T-helper 9 cell (primary cell): ENCODE measurements at regions not wholly inside any gene's neighbourhood (a gene's known extent, or its start where the extent isn't known, plus 50 kb on each side); places are given as distances from the start of the nearest gene placed in this dataset.
"Not testable (repeated sequence)": the region's sequence is repeated elsewhere in the genome, so short reads cannot be mapped to it uniquely, and the experiment has no call there.

Experiments used
- DNase-seq: peaks from one replicate; pipeline ENCODE4 v3.0.0-alpha.2; 2020

DNA sequence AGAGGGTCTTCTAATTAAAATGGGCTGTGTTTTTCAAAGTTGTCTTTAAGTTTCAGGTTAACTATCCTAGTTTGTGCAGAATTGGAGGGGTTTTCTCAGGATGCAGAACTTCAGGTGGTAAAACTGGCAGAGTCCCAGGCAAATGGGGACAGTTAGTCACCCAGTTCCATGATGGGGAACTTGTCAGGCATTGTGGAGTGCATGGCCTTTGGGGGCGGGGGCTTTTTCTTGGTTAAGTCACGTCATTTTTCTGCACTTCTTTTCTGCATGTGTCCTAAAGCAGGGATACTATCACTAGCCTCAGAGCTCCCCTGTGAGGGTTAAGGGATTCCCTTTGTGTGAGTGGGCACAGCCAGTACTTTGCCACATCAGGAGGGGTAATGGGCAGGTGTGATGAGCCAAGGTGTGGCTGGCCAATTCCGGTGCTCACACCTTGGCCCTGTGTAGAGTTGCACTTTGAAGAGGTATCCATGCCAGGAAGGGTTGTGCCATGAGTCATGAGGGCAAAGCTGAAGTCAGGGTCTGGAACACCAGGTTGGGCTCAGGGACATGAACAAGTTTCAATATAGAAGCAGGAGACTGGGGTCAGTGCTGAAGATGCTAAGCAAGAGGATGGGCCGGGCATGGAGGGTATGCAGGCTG lies 126.0 kb upstream of the RREB1 start:
- DNase-seq, result no peak

GRCh38 chr6:6982663-6983062 lies 125.1 kb upstream of the RREB1 start:
- no peak for DNase-seq

DNA sequence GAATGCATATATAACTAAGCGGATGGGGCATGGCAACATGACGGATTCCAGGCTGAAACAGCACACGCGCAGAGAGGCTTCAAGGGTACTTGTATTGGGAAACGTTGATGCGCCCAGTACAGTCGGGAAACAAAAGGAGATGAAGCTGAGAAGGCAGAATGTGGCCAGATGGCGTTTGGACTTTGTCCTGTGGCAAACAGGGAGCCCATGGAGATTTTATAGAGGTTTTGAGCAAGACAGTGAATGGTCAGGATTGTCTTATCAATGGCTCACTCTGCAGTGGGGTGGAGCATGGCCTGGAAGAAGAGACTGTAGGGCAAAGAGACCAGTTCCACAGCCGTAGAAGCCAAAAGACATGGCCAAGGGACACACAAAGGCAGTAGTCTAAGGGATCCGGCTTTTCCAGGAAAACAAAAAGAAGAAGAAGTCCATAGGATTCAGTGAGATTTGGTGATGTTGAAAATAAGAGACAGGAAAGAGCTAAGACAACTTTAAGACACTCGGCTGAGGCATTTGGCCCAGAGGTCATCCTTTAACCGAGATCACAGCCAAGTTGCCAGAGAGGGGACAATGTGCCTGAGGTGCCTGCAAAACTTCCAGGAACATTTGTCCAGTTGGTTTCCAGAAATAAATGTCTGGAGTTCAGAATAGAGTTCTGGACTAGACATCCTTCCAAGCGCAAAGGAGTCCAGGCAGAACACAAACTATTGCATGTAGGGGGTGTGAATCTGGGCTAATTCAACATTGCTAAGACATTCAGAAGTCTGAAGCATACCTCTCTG lies 123.0 kb upstream of the RREB1 start:
- DNase-seq, result no peak

DNA sequence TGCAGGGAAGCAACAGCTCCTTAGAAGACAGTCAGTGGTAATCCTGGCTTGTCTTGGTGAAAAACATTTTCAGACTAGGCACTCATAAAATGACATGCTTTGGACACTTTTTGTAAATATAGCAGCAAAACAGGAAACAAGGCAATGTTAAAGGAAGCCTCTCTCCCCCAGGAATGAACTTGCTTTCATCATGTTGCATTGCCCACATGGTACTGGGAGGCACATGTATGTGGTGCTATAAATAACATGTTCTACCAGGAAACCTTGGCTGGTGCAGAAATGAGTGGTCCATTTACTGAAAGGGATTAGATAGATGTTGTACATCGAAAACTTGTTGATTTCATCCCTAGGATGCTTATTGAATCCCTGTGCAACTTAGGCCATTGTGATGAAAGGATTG lies 121.4 kb upstream of the RREB1 start:
- DNase-seq, result no peak

GRCh38 chr6:6987749-6988148 lies 120.0 kb upstream of the RREB1 start:
- no peak for DNase-seq

- not testable (repeated sequence) for DNase-seq
Measured at GRCh38 chr6:6990059-6990458, 117.7 kb upstream of the RREB1 start.

DNA sequence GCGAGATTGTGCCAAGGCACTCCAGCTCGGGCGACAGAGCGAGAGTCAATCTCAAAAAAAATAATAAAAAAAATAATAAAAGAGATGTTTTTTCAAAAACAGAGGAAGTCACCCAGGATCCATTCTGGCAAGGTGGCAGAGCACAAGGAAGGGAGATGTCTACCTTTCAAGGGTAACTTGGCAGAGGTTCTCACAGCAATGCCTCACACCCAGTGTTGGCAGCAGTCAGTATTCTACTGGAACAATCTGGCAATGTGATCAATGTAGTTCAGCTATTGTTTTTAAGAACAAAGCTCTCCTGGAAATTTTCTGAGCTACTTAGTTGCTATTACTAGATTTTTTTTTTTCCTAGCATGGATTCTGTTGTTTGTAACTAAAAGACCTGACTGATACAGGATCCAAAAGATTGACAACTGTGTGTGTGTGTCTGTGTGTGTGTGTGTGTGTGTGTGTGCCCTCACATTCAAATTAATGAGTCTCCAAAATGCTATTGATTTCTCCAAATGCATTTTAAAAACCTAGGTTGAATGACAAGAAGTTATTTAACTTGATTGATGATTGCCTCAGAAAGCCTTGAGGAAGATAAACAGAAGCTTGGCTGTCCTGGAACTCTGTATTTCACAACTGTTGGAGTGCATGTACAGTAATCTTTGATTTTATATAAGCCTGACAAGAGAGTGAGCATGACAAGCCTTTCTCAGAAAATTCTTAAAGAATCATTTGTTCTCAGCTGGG lies 114.1 kb upstream of the RREB1 start:
- DNase-seq, result no peak

- no peak for DNase-seq
Measured at GRCh38 chr6:6994796-6995195, 113.0 kb upstream of the RREB1 start.

GRCh38 chr6:6995328-6995727 lies 112.4 kb upstream of the RREB1 start:
- no peak for DNase-seq

DNA sequence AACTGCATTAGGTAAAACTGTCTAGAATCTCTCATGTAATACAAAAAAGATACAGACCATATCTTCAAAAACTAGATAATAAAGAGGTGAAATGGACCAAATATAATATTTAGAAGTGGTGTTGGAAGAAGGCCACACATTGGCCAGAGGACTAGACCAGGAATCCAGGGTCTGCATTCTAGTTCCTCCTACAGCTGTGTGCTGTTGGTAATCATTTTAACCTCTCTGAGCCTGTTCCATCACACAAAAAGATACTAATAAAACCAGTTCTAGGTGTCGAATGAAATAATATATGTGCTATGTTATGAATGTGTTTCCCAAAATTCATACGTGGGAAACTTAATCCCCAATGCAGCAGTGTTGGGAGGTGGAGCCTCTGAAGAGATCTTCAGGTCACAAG lies 111.6 kb upstream of the RREB1 start:
- no peak for DNase-seq

DNA sequence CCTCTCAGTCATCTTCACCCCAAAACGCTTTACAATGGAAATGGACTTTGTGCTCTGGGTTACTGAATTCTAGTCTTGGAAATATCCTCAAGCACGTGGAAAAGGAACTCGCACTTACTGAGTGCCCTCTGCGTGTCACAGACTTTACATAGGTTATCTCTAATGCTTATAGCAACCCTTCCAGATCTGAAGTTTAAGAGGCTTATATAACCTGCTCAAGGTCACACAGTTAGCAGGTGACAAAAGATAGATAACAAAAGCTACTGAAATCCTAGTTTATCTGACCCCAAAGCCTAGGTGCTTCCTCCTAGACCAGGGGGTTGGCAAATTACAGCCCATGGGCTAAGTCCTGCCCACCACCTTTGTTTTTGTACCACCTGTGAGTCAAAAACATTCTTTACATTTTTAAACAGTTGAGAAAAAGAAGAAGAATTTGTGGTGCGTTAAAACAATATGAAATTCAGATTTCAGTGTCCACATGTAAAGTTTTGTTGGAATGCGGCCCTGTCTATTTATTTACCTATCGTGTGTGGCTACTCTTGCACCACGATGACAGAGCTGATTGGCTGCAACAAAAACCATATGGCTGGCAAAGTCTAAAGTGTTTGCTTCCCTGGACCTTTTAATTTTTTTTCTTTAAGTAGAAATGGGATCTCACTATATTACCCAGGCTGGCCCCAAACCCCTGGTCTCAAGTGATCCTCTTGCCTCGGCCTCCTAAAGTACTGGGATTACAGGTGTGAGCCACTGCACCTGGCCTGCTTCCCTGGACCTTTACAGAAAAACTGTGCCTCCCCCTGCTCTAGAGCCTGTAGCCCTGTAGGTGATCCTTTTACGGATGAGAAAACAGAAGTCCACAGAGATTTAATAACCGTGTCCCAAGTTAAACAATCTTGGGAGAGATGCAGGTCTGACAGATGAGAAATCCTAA lies 110.2 kb upstream of the RREB1 start:
- no peak for DNase-seq

DNA sequence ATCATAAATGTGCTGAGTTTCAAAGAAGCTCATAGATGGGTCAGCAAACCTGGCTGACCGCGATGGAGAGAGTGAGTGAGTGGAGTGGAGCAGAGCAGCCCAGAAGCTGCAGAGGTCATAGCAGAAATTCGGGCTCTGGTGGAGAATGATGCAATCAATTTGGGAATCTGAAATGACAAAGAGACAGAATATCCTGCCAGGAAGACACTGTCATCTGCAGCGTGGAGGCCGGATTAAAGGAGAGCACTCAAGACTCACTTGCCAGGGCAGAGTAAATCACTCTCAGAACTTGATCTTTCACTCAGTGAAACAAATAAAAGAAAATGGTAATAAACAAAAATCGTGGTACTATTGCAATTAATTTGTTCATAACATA lies 109.6 kb upstream of the RREB1 start:
- no peak for DNase-seq

- no peak for DNase-seq
Measured at GRCh38 chr6:7000825-7001777, 106.7 kb upstream of the RREB1 start.

GRCh38 chr6:7003041-7003440 lies 104.7 kb upstream of the RREB1 start:
- no peak for DNase-seq

DNA sequence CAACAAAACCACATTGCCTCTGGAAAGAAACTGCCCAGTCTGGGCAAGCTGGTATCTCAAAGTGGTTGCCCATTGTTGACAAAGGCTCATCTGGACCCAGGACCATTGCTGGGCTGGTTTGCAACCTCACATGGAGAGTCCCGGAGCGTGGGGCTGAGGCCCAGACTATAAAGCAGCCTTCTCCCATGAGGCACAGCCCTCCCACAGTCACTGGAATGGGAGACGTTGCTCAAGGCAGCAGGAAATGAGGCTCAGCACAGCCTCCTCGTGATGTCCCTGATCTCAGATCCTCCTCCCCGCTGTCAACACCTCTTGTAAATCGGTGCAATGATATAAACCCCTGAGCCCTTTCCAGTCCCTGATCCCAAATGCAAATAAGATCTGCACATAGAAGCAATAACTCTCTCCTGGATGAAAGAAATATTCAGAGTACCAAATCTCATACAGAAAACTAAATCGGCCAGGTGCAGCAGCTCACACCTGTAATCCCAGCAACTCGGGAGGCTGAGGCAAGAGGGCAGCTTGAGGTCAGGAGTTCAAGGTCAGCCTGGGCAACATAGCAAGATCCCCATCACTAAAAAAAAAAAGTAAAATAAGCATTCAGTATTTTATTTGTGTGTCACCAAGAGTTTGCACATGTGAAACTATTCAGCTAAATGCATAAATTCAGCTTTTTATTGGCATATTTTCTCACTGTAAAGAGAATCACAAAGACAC lies 103.0 kb upstream of the RREB1 start:
- DNase-seq, result no peak

DNA sequence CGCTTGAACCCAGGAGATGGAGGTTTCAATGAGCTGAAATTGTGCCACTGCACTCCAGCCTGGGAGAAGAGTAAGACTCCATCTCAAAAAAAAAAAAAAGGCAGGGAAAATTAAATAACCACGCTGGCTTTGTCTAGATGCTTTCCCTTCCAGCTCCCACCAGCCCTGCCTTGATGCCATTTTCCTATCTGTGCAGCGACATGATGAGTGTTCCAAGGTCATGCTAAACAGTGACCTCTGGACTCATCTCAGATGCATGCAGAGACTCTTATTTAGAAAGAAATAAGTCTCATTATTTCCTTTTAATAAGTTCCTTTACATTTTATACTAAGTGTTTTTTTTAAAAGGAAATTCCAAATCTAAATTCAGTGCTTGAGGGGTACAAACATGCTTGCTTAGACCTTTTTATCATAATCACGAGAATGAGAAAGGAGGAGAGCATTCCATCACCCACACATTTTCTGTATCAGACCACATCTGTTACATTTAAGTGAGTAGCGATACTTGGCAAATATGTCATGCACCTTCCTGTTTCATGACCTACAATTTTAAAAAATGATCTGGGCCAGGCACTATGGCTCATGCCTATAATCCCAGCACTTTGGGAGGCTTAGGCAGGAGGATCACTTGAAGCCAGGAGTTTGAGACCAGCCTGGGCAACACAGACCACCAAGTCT lies 101.1 kb upstream of the RREB1 start:
- DNase-seq, result no peak

GRCh38 chr6:7008451-7008988 lies 99.2 kb upstream of the RREB1 start:
- DNase-seq, result no peak

- DNase-seq, result no peak
Measured at GRCh38 chr6:7016226-7016625, 91.5 kb upstream of the RREB1 start.

DNA sequence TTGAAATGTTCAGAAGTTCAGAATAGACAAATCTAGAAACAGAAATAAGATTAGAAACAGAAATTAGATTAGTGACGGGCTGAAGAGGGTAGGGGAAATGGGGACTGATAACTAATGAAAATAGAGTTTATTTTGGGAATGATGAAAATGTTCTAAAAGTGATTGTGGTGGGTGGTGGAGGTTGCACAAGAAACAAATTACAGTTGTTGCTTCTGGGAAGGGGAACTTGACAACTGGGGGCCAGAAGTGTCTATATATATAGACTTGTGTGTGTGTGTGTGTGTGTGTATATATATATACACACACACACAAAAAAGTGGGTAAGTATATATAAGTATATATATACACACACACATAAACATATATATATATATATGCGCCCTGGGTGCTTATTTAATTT lies 86.5 kb upstream of the RREB1 start:
- DNase-seq, result no peak

GRCh38 chr6:7025861-7026260 lies 81.9 kb upstream of the RREB1 start:
- DNase-seq, result no peak
